ENCODE measurements at regions not wholly inside any gene's neighbourhood (a gene's known extent, or its start where the extent isn't known, plus 50 kb on each side); places are given as distances from the start of the nearest gene placed in this dataset.

- no peak for TF ChIP-seq MAX (IDR thresholded peaks at IDR 0.05; ENCODE audit: low read depth, low read length)
- no peak overlapping the region for H3K4me3 ChIP-seq (ENCODE audit: low read depth, low read length)
- no peak for DNase-seq (ENCODE audit: low read depth)
Measured at GRCh38 chr18:1392865-1393734, 488.4 kb downstream of the ADCYAP1 start.

- H3K4me3 ChIP-seq (ENCODE audit: low read depth, low read length) = no peak overlapping the region
- TF ChIP-seq CTCF (IDR thresholded peaks at IDR 0.05; ENCODE audit: low read depth, low read length) (no peak), MAX (IDR thresholded peaks at IDR 0.05; ENCODE audit: low read depth, low read length) (no peak), MYC (IDR thresholded peaks at IDR 0.05; ENCODE audit: low read depth, low read length) (no peak), POLR2A (IDR thresholded peaks at IDR 0.05; ENCODE audit: extremely low read depth, insufficient read length) (no peak)
- DNase-seq (ENCODE audit: low read depth) = no peak
Measured at GRCh38 chr18:1393929-1394328, 489.3 kb downstream of the ADCYAP1 start.

GRCh38 chr18:1394426-1394825, 489.8 kb downstream of the ADCYAP1 start:
- TF ChIP-seq CTCF (IDR thresholded peaks at IDR 0.05; ENCODE audit: low read depth, low read length) = no peak
- no peak for TF ChIP-seq POLR2A (IDR thresholded peaks at IDR 0.05; ENCODE audit: extremely low read depth, insufficient read length)
- DNase-seq (ENCODE audit: low read depth) = no peak
- no peak overlapping the region for H3K4me3 ChIP-seq (ENCODE audit: low read depth, low read length)

- no peak for DNase-seq (ENCODE audit: low read depth)
- TF ChIP-seq MAX (IDR thresholded peaks at IDR 0.05; ENCODE audit: low read depth, low read length) (no peak), POLR2A (IDR thresholded peaks at IDR 0.05; ENCODE audit: extremely low read depth, insufficient read length) (no peak), CTCF (IDR thresholded peaks at IDR 0.05; ENCODE audit: low read depth, low read length) (no peak), MYC (IDR thresholded peaks at IDR 0.05; ENCODE audit: low read depth, low read length) (no peak)
- H3K4me3 ChIP-seq (ENCODE audit: low read depth, low read length) = no peak overlapping the region
Measured at GRCh38 chr18:1394966-1395365, 490.3 kb downstream of the ADCYAP1 start.

GRCh38 chr18:1408376-1408775, 503.7 kb downstream of the ADCYAP1 start:
- H3K4me3 ChIP-seq (ENCODE audit: low read depth, low read length) = no peak overlapping the region

More at GRCh38 chr18:1408376-1408775, 503.7 kb downstream of the ADCYAP1 start:
- TF ChIP-seq MAX (IDR thresholded peaks at IDR 0.05; ENCODE audit: low read depth, low read length) (no peak), CTCF (IDR thresholded peaks at IDR 0.05; ENCODE audit: low read depth, low read length) (no peak), POLR2A (IDR thresholded peaks at IDR 0.05; ENCODE audit: extremely low read depth, insufficient read length) (no peak)
- no peak for DNase-seq (ENCODE audit: low read depth)
